HG03097 (cell line): ENCODE measurements at regions not wholly inside any gene's neighbourhood (a gene's known extent, or its start where the extent isn't known, plus 50 kb on each side); places are given as distances from the start of the nearest gene placed in this dataset.

Experiments used
- ATAC-seq: cut with Tn5 transposase; IDR thresholded peaks from one replicate; pipeline ENCODE4 v1.9.1; 2021; ENCODE audit not compliant: unreplicated experiment, low FRiP score

- no peak for ATAC-seq
These were observed 321.5 kb downstream of the SATB2 start for GRCh38 chr2:199136242-199136641.

GRCh38 chr2:199131876-199132275, 325.9 kb downstream of the SATB2 start:
- no peak for ATAC-seq

- no peak for ATAC-seq
These were observed 326.5 kb downstream of the SATB2 start for GRCh38 chr2:199131136-199131655.

- no peak for ATAC-seq
These were observed 327.2 kb downstream of the SATB2 start for GRCh38 chr2:199130501-199130900.

GRCh38 chr2:199128476-199129229, 329.1 kb downstream of the SATB2 start:
- no peak for ATAC-seq

GRCh38 chr2:199119796-199120195, 337.9 kb downstream of the SATB2 start:
- no peak for ATAC-seq

- no peak for ATAC-seq
These were observed 339.0 kb downstream of the SATB2 start for GRCh38 chr2:199118673-199119112.

- no peak for ATAC-seq
These were observed 342.6 kb downstream of the SATB2 start for GRCh38 chr2:199115169-199115568.

GRCh38 chr2:199113111-199113510, 344.6 kb downstream of the SATB2 start:
- no peak for ATAC-seq

- ATAC-seq = no peak
These were observed 346.3 kb downstream of the SATB2 start for GRCh38 chr2:199111458-199111857.

- ATAC-seq = no peak
These were observed 349.7 kb downstream of the SATB2 start for GRCh38 chr2:199108056-199108455.

GRCh38 chr2:199105826-199106225, 351.9 kb downstream of the SATB2 start:
- no peak for ATAC-seq

- no peak for ATAC-seq
These were observed 356.3 kb downstream of the SATB2 start for GRCh38 chr2:199101487-199101886.

GRCh38 chr2:199100326-199101110, 357.2 kb downstream of the SATB2 start:
- no peak for ATAC-seq

- ATAC-seq = no peak
These were observed 365.3 kb downstream of the SATB2 start for GRCh38 chr2:199092419-199092818.

- ATAC-seq = no peak
These were observed 372.5 kb downstream of the SATB2 start for GRCh38 chr2:199085261-199085660.

- no peak for ATAC-seq
These were observed 387.3 kb downstream of the SATB2 start for GRCh38 chr2:199070322-199070949.

- ATAC-seq = no peak
These were observed 393.5 kb downstream of the SATB2 start for GRCh38 chr2:199064201-199064600.

GRCh38 chr2:199057936-199058335, 399.8 kb downstream of the SATB2 start:
- ATAC-seq = no peak

- no peak for ATAC-seq
These were observed 402.4 kb downstream of the SATB2 start for GRCh38 chr2:199055336-199055735.
